Stimulated activated CD4-positive, alpha-beta T cell treated with anti-CD3 and anti-CD28 coated beads, Interleukin-12 subunit alpha, Interleukin-12 subunit beta, amount 100 ng/mL, for 48 hours (primary cell): ENCODE measurements at regions not wholly inside any gene's neighbourhood (a gene's known extent, or its start where the extent isn't known, plus 50 kb on each side); places are given as distances from the start of the nearest gene placed in this dataset.
"Not testable (repeated sequence)": the region's sequence is repeated elsewhere in the genome, so short reads cannot be mapped to it uniquely, and the experiment has no call there.

Source experiments
- DNase-seq, 3 donors: peaks; one replicate each; pipeline ENCODE4 v3.0.0-alpha.2; 2020; ENCODE audit warnings: low read depth in 2 of 3, low spot score in 1 of 3

- no peak for DNase-seq
These were observed 1089.4 kb upstream of the MIR17HG start for GRCh38 chr13:90258129-90258528.

- no peak for DNase-seq
These were observed 1086.1 kb upstream of the MIR17HG start for GRCh38 chr13:90261343-90261742.

GRCh38 chr13:90270226-90270625 lies 1077.3 kb upstream of the MIR17HG start:
- DNase-seq, result no peak

GRCh38 chr13:90272356-90272755 lies 1075.1 kb upstream of the MIR17HG start:
- no peak for DNase-seq

GRCh38 chr13:90276216-90276615 lies 1071.3 kb upstream of the MIR17HG start:
- no peak for DNase-seq

GRCh38 chr13:90278231-90278630 lies 1069.3 kb upstream of the MIR17HG start:
- DNase-seq, result not testable (repeated sequence)

- DNase-seq, result no peak
These were observed 1065.8 kb upstream of the MIR17HG start for GRCh38 chr13:90281709-90282108.

GRCh38 chr13:90287521-90287920 lies 1060.0 kb upstream of the MIR17HG start:
- DNase-seq, result no peak

GRCh38 chr13:90293793-90294361 lies 1053.6 kb upstream of the MIR17HG start:
- DNase-seq, result no peak

- DNase-seq, result no peak
These were observed 1048.2 kb upstream of the MIR17HG start for GRCh38 chr13:90299238-90299637.

- DNase-seq, result no peak
These were observed 1047.5 kb upstream of the MIR17HG start for GRCh38 chr13:90300015-90300414.

- no peak for DNase-seq
These were observed 1045.4 kb upstream of the MIR17HG start for GRCh38 chr13:90302107-90302506.

- no peak for DNase-seq
These were observed 1041.7 kb upstream of the MIR17HG start for GRCh38 chr13:90305796-90306195.

- DNase-seq, result no peak
These were observed 1040.4 kb upstream of the MIR17HG start for GRCh38 chr13:90307136-90307535.

GRCh38 chr13:90308249-90308648 lies 1039.2 kb upstream of the MIR17HG start:
- no peak for DNase-seq

GRCh38 chr13:90311929-90312328 lies 1035.6 kb upstream of the MIR17HG start:
- DNase-seq, result no peak

GRCh38 chr13:90315061-90315460 lies 1032.4 kb upstream of the MIR17HG start:
- no peak for DNase-seq

GRCh38 chr13:90320664-90321063 lies 1026.8 kb upstream of the MIR17HG start:
- DNase-seq, result no peak

GRCh38 chr13:90321281-90321931 lies 1026.1 kb upstream of the MIR17HG start:
- no peak for DNase-seq

GRCh38 chr13:90329641-90330040 lies 1017.8 kb upstream of the MIR17HG start:
- DNase-seq, result no peak

- DNase-seq, result no peak
These were observed 1015.5 kb upstream of the MIR17HG start for GRCh38 chr13:90331974-90332373.

GRCh38 chr13:90336507-90336906 lies 1011.0 kb upstream of the MIR17HG start:
- no peak for DNase-seq

GRCh38 chr13:90341348-90341747 lies 1006.1 kb upstream of the MIR17HG start:
- DNase-seq, result not testable (repeated sequence)
